Limb (tissue), 2 donors: ENCODE measurements at regions not wholly inside any gene's neighbourhood (a gene's known extent, or its start where the extent isn't known, plus 50 kb on each side); places are given as distances from the start of the nearest gene placed in this dataset.

ENCODE experiments used
- DNase-seq, 2 donors: peaks; one replicate each; pipeline ENCODE4 v3.0.0-alpha.2; 2016; ENCODE audit errors: extremely low spot score in 2 of 2

DNA sequence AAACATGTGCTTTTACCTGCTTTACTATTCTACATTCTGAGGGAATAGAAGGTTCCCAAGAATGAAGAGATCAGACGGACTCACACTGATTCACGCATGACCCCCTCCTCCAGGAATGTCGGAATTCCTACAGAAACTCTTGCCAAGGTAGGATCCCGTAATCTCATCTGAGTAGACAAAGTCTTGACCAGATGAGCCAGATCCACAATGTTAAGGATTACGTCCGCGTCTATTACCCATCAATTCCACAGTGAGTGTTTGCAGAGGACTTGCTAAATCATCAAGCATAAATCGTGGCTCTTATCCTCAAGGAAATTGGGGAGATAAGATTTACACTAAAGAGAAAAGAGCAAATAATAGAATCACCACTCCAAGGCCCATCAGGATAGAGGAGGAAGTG, 245.9 kb upstream of the FOXQ1 start:
- DNase-seq, result no peak

- DNase-seq, result no peak
Observed at GRCh38 chr6:1063671-1064355, 248.1 kb upstream of the FOXQ1 start.

GRCh38 chr6:1062786-1063545, 248.9 kb upstream of the FOXQ1 start:
- DNase-seq, result no peak

GRCh38 chr6:1059596-1059995, 252.3 kb upstream of the FOXQ1 start:
- DNase-seq, result no peak

DNA sequence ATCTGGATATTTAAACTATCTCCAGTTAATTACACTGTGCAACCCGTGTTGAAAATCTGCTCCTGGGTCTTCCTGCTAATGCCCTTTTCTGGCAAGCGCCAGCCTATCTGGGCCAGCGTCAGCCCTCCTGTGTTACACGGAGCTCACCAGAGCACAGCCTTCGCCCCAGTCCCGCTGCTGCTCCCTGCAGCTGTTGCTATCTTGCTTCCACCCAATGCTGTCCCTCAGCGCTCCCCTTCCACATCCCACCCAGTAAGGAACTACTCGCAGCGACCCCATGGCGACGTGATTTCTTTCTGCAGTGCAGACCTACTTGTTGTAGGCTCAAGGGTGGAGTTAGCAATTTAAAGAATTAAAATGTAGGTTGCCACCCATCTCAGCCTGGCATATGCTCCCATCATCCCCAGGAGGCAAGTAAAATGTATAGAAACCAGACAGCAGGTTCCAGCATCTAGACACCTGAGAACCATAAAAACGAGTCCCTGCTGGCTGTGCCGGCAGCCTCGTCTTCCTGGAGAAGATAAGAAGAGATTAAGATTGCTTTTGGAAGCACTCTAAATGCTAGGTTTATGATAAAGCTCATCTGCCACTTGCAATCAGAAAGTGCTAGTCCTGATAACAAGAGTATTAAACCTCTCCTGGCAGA, 254.3 kb upstream of the FOXQ1 start:
- no peak for DNase-seq

GRCh38 chr6:1055015-1055921, 256.6 kb upstream of the FOXQ1 start:
- no peak for DNase-seq

- DNase-seq, result no peak
Observed at GRCh38 chr6:1054653-1055014, 257.3 kb upstream of the FOXQ1 start.

DNA sequence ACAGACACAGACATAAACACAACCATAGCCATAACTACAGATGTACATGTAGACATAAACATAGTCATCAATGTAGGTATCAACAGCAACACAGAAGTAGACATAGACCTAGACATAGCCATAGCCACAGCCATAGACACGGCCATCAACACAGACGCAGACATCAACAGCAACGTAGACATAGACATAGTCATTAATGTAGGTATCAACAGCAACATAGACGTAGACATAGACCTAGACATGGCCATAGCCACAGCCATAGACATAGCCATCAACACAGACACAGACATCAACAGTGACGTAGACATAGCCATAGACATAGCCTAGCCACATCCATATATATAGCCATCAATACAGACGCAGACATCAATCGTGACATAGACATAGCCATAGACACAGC, 258.3 kb upstream of the FOXQ1 start:
- DNase-seq, result no peak

- DNase-seq, result no peak
Observed at GRCh38 chr6:1052262-1052661, 259.6 kb upstream of the FOXQ1 start.

GRCh38 chr6:1049900-1050299, 262.0 kb upstream of the FOXQ1 start:
- no peak for DNase-seq

DNA sequence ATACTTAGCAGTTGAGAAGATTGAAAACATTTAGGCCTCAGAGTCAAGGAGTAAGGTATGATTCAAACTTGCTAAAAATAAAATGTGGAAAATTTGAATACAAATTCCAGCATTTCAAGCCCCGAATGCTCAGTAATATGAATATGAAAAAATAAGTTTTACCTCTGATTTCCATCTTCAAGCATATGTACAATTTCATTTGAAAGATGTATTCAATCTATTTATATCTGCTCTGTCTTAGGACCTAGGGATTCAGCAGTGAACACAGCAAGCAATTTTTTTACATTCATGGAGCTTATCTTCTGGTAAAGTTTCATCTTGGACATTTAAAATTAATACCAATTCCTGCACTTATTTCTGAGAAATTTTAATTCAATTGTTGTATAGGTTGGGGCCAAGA, 262.7 kb upstream of the FOXQ1 start:
- DNase-seq, result no peak

DNA sequence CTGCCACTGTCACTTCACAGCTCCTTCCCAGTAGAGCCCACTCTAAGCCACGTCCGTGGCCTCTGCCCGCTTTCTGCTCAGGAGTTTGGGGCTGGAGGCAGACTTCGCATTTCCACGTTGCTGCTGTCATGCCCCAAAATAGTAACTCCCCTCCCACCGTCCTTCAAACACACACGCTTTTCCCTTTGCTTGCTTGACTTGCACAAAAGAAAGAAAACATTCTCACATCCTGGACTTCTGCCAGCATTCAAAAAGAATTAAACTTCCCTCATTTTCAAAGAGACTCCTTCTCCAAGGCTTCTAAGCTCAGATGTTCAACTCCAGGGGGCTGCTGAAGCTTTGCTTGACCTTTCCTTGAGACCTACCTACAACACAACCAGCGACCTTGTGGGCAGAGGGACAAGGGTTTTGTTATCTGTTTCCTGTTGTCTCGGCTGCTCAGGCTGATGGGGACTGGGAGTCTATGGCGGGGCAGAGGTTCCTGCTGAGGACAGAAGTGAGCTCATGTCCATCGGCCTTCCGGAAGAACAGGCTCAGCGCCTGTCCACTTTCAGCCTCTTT, 263.8 kb upstream of the FOXQ1 start:
- DNase-seq, result no peak

DNA sequence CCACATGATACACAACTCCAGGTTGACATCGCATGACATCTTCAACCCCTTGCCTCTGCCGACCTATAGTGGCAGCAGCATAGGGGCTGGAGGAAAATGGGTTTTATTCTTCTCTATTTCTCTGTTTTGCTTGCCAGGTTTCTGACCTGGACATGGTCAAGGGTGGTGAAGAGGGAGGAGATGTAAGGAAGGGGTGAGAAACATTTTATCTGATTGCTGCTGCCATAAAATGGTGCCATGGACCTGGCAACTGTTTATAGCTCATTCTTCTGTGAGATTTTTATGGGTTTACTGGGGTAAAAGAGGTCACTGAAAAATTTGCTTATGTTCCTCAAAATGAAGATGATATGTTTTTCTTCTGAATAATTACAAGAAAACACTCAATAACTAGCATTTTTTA, 266.7 kb upstream of the FOXQ1 start:
- DNase-seq, result no peak

DNA sequence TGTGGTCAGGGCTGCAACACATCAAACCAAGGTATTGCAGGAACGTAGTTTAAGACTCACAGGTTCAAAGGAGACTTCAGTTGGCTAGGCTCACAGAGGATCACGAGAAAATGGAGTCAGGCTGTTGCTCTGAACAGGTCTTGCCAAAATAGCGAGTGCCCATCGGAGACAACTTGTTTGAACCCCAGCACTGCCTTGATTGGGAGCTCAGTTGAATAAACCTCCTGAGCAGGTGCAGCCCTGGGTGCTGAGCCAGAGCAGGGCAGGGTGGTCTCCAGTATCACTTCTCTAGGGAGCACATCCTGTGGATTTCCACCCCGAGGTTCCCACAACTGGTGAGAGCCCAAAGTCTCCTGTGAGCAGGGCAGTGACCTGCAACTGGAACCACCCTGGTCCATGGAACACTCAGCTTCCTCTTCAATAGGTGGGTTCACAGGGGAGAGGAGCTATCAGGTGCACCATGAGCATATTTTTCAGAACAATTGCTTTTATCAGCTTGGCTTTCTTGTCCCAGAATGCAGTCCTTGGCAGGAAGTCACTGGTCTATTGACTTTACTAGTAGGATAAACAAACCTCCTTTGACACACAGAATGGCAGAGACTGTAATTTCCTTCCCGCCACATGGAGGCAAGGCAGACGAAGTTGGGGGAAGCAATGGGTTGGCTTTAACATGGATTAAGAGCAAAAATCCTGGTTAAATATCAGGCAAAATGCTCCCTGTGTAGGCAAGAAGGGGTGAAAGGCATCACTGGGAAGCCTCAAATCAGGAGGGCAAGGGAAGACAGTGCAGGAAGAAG, 267.7 kb upstream of the FOXQ1 start:
- DNase-seq, result no peak

DNA sequence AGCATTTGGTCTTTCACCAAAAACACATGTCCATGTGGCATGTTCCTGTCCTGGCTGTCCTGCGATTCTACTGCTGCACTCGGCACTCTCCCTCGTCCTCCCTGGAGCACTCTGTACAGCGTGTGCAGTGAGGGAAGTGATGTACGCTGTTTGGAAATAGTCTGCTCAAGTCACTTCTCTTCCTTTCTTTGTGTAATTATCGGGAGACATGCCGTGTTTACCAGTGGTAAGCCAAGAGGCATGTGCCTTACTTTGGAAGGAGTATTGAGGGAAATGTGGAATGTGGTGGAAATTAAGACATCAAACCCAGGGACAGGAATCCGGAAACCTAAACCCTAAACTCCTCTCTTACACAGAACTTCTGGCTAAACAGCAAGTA, 268.5 kb upstream of the FOXQ1 start:
- no peak for DNase-seq

GRCh38 chr6:1042583-1043457, 269.1 kb upstream of the FOXQ1 start:
- no peak for DNase-seq

DNA sequence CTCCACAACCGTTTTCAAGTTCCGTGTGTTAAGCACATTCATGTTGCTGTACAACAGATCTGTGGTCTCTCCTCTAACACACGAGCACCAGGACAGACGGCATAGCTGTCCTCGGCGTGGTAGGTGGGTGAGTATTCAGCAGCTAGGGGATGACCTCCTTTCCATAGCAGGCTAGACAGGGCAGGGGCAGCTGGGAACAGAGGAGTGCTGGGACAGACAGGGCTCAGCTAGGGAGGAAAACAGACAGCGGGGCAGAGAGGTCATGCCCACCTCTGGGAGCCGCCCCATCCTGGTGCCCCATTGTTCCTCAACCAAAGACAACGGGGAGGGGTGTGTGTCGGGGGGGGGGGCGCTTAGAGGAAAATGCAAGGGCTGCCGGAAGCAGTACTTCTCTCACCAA, 271.5 kb upstream of the FOXQ1 start:
- DNase-seq, result no peak

GRCh38 chr6:1039746-1040145, 272.2 kb upstream of the FOXQ1 start:
- no peak for DNase-seq

DNA sequence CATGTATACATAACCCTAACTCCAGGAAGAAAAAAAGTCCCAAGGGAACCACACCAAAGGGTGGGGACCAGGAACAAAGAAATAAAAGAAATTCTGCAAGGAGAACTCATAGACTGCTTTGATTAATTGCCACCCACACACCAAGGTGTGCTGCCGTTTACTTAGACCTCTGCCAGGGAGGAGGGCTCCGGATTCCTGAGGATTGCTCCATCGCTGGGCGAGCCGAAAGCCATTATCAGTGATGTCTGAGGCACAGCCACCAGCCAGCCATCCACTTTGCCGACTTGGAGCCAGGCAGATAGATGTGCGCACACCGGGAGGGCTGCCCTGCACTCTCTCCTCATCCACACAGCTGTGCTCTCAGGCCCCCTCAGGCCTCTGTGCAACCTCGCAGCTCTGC, 272.7 kb upstream of the FOXQ1 start:
- no peak for DNase-seq
